Lower leg skin (tissue), 3 donors: ENCODE measurements at regions not wholly inside any gene's neighbourhood (a gene's known extent, or its start where the extent isn't known, plus 50 kb on each side); places are given as distances from the start of the nearest gene placed in this dataset.
"Not testable (repeated sequence)": the region's sequence is repeated elsewhere in the genome, so short reads cannot be mapped to it uniquely, and the experiment has no call there.

Experiments used
- CTCF ChIP-seq, 3 donors: fragments of 450-650 bp; IDR thresholded peaks; one replicate each; pipeline ENCODE4 v1.5.1; 2016; ENCODE audit warnings: antibody characterized with exemption in 3 of 3, mild to moderate bottlenecking in 3 of 3, moderate library complexity in 2 of 3
- POLR2A ChIP-seq, 2 donors: fragments of 450-650 bp; IDR thresholded peaks; one replicate each; pipeline ENCODE4 v1.6.1; 2016 to 2017; ENCODE audit warnings: antibody characterized with exemption in 2 of 2, mild to moderate bottlenecking in 1 of 2, moderate library complexity in 1 of 2

DNA sequence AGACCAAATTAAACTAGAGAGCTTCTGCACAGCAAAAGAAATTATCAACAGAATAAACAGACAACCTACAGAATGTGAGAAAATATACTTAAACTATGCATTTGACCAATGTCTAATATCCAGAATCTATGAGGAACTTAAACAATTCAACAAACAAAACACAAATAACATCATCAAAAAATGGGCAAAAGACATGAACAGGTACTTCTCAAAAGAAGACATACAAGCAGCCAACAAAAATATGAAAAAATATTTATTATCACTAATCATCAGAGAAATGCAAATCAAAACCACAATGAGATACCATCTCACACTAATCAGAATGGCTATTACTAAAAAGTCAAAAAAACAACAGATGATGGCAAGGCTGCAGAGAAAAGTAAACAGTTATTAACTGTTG is 236.2 kb upstream of the FAT3 start:
- not testable (repeated sequence) for TF ChIP-seq CTCF, POLR2A (IDR thresholded peaks at IDR 0.05)
